ENCODE measurements at regions not wholly inside any gene's neighbourhood (a gene's known extent, or its start where the extent isn't known, plus 50 kb on each side); places are given as distances from the start of the nearest gene placed in this dataset.

- no peak for TF ChIP-seq RARB (CRISPR knock-in tag; IDR thresholded peaks at IDR 0.05)
- TF ChIP-seq ESRRG (CRISPR knock-in tag; IDR thresholded peaks at IDR 0.05), result no peak
- no peak for TF ChIP-seq ZFP3 (CRISPR knock-in tag; IDR thresholded peaks at IDR 0.05)
- no peak for TF ChIP-seq ISL1 (CRISPR knock-in tag; IDR thresholded peaks at IDR 0.05)
- no peak for TF ChIP-seq BACH2 (CRISPR knock-in tag; IDR thresholded peaks at IDR 0.05; ENCODE audit: borderline replicate concordance)
- TF ChIP-seq, protein P1, sequence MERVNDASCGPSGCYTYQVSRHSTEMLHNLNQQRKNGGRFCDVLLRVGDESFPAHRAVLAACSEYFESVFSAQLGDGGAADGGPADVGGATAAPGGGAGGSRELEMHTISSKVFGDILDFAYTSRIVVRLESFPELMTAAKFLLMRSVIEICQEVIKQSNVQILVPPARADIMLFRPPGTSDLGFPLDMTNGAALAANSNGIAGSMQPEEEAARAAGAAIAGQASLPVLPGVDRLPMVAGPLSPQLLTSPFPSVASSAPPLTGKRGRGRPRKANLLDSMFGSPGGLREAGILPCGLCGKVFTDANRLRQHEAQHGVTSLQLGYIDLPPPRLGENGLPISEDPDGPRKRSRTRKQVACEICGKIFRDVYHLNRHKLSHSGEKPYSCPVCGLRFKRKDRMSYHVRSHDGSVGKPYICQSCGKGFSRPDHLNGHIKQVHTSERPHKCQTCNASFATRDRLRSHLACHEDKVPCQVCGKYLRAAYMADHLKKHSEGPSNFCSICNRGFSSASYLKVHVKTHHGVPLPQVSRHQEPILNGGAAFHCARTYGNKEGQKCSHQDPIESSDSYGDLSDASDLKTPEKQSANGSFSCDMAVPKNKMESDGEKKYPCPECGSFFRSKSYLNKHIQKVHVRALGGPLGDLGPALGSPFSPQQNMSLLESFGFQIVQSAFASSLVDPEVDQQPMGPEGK (CRISPR knock-in tag; IDR thresholded peaks at IDR 0.05; ENCODE audit: borderline replicate concordance), result no peak
- no peak for TF ChIP-seq ARNTL (CRISPR knock-in tag; IDR thresholded peaks at IDR 0.05; ENCODE audit: borderline replicate concordance, low read depth)
- TF ChIP-seq ZNF70 (CRISPR knock-in tag; IDR thresholded peaks at IDR 0.05), result no peak
- TF ChIP-seq, protein P2, sequence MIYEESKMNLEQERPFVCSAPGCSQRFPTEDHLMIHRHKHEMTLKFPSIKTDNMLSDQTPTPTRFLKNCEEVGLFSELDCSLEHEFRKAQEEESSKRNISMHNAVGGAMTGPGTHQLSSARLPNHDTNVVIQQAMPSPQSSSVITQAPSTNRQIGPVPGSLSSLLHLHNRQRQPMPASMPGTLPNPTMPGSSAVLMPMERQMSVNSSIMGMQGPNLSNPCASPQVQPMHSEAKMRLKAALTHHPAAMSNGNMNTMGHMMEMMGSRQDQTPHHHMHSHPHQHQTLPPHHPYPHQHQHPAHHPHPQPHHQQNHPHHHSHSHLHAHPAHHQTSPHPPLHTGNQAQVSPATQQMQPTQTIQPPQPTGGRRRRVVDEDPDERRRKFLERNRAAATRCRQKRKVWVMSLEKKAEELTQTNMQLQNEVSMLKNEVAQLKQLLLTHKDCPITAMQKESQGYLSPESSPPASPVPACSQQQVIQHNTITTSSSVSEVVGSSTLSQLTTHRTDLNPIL (CRISPR knock-in tag; IDR thresholded peaks at IDR 0.05; ENCODE audit: low read depth), result no peak
Observed at GRCh38 chr3:82202269-82202668, 440.8 kb upstream of the GBE1 start.
